HG03039 (cell line): ENCODE measurements at regions not wholly inside any gene's neighbourhood (a gene's known extent, or its start where the extent isn't known, plus 50 kb on each side); places are given as distances from the start of the nearest gene placed in this dataset.
A peak's percentile ranks its signal among the peaks of the same experiment; 100 is the strongest.
"Not testable (repeated sequence)": the region's sequence is repeated elsewhere in the genome, so short reads cannot be mapped to it uniquely, and the experiment has no call there.

Source experiments
- ATAC-seq: cut with Tn5 transposase; IDR thresholded peaks from one replicate; pipeline ENCODE4 v1.9.1; 2021; ENCODE audit warnings: mild to moderate bottlenecking, moderate library complexity; ENCODE audit not compliant: unreplicated experiment

DNA sequence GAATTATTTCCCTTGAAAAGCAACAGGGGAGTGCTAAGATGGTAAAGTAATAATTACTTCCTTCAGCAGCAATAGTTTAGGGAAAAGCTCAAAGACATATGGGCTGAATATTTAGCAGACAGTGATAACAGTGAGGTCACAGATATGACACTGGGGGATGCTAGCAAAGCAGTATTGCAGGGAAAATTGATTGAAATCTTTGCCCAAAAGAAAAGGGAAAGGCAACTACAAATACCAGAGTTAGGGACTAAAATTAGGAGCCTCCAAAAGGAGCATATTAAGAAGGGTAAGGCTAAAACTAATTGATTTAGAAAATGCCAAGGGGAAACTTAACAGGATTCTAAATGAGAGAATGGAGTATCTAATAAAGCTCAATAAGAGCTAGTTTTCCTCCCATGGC lies 1191.3 kb upstream of the TENM3 start:
- no peak for ATAC-seq

DNA sequence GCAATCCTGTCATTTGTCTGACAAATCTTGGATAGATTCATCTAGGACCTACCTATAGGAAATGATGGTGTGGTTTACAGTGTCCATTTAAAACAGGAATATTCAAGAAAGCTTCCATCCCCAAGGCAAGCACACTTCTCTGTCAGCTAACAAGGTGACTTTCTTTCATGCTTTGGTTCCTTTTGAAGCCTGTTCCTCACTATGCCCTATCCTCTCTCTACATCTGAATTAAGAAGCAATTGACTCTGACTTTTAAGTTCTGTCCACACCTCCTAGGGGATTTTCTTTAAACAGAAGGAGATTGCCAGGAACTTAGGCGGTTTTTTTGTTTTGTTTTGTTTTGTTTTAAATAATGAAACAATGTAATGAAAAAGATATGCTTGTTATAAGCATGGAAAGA lies 1181.4 kb upstream of the TENM3 start:
- ATAC-seq: no peak

- no peak for ATAC-seq
Measured at GRCh38 chr4:181063212-181063611, 1180.0 kb upstream of the TENM3 start.

DNA sequence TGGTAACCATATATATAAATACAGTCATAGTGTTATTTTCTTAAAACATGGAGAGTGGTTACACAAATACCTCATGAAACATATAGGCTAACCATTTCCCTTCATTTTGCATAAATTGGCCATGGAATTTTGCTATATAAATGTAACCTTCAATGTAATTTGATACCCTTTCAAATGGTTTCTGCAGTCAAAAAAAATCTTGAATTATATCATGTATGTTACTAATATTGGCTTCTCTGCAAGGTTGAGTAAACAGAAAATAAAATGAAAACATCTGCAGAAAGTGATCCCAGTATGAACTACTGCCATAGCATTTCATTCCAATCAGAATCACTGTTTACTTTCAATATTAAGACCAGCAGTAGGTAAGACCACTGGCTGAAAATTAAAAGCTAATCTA lies 1165.9 kb upstream of the TENM3 start:
- no peak for ATAC-seq

DNA sequence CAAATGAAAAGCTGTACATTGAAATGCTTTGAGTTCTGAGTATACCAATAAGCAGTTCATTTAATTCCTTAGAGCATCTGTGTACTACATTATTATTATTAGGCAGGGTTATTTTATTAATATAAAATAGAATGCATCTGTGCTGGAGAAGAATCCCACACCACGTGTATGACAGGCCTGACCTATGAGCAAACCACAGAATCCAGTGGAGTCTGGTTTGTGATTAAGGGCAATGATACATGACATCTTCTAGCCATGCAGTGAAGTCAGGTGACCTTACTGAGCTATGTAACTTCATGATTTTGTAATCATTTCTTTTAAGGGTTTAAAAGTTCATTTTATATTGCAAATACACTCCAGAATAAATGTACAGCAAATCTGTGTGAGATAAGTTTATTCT lies 1165.0 kb upstream of the TENM3 start:
- no peak for ATAC-seq

GRCh38 chr4:181083757-181084361 lies 1159.3 kb upstream of the TENM3 start:
- ATAC-seq: no peak

GRCh38 chr4:181085557-181085956 lies 1157.6 kb upstream of the TENM3 start:
- ATAC-seq: no peak

DNA sequence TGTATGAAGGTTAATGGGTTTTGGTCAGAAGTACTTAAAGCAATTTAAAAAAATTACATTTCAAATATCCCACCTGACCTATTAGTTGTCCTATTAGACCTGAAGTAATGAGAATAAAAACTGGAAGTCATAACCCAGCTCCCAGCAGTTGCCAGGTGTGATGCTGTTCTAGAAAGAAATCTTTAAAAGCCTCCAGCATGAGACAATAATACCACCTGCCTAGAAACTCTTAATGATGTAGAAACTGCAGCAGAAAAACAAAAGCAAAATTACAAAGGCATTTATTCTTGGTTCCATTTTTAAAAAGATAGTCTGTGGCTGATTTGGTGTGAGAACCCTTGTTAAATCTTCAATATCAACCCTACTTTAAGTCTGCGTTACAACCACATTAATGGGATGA lies 1137.7 kb upstream of the TENM3 start:
- no peak for ATAC-seq

DNA sequence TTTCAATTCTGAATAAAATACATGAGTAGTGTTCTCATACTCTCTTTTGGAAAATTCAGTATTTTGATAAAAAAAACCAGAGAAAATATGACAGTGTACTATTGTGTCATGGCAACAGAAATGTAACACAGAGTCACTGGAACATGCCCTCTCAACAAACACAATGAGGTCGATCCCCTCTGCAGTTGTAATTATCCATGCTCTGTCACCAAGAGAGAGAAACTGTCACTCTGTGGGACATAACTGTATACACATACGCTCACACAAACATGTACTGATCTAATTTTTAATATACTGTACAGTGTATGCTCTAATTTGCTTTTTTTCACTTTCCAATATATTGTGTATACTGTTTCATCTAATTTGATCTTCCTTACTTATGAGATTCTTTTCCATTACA lies 1136.8 kb upstream of the TENM3 start:
- no peak for ATAC-seq

DNA sequence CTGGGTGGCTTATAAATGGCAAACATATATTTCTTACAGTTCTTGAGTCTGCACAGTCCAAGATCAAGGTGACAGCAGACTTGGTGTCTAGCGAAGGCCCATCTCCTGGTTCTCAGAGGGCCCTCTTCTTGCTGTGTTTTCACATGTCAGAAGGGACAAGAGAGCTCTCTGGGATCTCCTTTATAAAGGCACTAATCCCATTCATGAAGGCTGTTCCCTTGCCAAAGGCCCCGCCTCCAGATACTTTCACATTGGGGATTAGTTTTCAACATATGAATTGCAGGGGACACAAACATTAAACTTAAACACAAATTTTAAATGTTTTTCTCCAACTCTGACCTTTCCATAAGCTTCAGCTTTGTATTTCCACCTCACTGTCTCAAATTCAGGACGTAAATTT lies 1135.0 kb upstream of the TENM3 start:
- no peak for ATAC-seq

DNA sequence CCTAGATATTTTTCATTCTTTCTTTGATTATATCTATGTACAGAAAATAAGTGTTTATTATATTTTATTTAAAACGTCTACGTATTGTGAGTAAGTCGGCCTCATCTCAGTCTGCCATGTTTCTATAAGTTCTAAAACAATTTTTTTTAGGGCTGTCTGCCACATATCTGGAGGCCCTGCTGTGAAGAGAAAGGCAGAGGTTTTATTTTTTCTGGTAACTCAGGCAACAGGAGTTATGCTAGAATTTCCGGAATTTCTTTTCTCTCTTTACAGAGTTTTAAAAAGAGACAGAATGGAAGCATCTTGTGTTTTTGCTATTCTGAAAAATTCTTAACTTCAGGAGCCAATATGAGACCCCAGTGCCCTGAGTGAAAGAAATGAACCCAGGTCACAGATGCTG lies 1124.0 kb upstream of the TENM3 start:
- ATAC-seq: no peak

- ATAC-seq: no peak
Measured at GRCh38 chr4:181121733-181122132, 1121.5 kb upstream of the TENM3 start.

DNA sequence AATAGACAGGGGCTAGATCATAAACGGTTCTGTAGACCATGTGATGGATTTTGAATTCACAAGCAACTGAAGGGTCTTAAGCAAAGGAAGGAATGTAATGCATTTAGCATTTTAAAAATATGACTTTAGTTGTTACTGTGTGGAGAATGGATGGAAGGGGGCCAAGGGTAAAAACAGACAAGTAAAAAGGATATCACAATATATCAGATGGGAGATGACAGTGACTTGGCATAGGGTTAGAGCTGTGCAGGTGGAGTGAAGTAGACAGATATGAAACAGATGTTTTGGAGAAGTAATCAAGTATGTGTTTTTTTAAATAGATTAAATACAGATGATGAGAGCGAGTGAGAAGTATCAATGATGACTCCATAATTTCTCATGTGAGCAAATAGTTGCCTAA lies 1116.0 kb upstream of the TENM3 start:
- no peak for ATAC-seq

GRCh38 chr4:181130317-181130716 lies 1112.9 kb upstream of the TENM3 start:
- ATAC-seq: not testable (repeated sequence)

- no peak for ATAC-seq
Measured at GRCh38 chr4:181137351-181137750, 1105.9 kb upstream of the TENM3 start.

- no peak for ATAC-seq
Measured at GRCh38 chr4:181138116-181138515, 1105.1 kb upstream of the TENM3 start.

- no peak for ATAC-seq
Measured at GRCh38 chr4:181140037-181140603, 1103.1 kb upstream of the TENM3 start.

GRCh38 chr4:181143250-181143854 lies 1099.8 kb upstream of the TENM3 start:
- ATAC-seq: peak; percentile 66

DNA sequence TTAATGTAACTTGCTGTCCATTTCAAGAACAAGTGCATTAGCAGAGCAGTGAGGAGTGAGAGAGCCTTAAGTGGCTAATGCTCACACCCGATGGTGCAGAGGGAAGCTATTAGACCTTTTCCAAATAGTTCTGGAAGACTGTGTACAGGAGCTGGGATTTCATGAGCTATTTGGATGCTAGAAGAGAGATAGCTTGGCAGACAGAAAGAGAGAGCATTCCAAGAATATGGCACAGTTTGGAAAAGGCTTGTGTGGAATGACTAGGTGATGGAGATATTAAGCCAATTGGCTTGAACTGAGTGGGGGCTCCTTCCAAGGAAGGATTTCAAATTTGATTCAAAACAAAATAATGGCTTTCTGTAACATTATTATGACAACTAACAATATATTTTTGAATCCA lies 1097.2 kb upstream of the TENM3 start:
- ATAC-seq: no peak

- no peak for ATAC-seq
Measured at GRCh38 chr4:181147416-181147951, 1095.7 kb upstream of the TENM3 start.

- ATAC-seq: no peak
Measured at GRCh38 chr4:181148470-181148869, 1094.7 kb upstream of the TENM3 start.

GRCh38 chr4:181150191-181150590 lies 1093.0 kb upstream of the TENM3 start:
- no peak for ATAC-seq
